GM18499 (cell line): ENCODE measurements at regions not wholly inside any gene's neighbourhood (a gene's known extent, or its start where the extent isn't known, plus 50 kb on each side); places are given as distances from the start of the nearest gene placed in this dataset.
"Not testable (repeated sequence)": the region's sequence is repeated elsewhere in the genome, so short reads cannot be mapped to it uniquely, and the experiment has no call there.

ENCODE experiments used
- ATAC-seq: cut with Tn5 transposase; IDR thresholded peaks from one replicate; pipeline ENCODE4 v1.9.1; 2021; ENCODE audit warnings: moderate number of reproducible peaks; ENCODE audit not compliant: insufficient read depth, unreplicated experiment

DNA sequence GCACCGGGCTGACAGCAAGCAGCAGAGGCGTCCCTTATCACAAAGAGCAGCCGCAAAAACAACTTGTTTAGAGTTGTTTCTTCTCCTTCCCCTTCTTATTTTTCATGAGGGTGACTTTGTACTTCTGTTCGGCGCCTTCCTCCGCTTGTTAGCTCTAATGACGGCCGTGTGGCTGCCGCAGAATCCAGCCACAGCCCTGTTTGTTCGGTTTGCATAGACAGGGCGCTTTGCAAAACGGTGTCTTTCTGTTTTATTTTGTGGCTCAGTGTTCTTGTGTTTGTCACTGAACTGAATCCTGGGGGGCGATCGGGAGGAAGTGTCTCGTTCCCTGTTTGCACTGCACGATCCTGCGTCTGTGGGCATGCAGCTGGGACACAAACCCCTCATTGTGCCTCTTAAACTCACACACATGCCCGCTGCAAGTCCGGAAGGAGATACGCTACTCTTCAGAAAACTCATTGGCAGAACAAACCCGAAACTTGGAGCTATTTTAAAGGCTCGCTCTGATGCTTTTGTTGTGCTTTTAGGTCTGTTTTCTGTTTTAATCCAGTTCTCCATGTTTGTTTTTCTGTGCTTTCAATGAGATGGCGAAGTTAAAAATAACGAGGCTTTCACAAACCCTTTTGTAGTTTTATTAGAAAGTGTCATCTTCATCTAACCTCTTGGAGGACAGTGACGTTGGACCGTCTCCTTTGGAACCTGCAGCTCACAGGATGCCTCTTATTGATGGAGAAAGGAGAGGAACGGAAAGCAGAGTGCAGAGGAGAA is 213.9 kb downstream of the IRX2 start:
- no peak for ATAC-seq

GRCh38 chr5:2536632-2537377 is 214.7 kb downstream of the IRX2 start:
- ATAC-seq, result no peak

DNA sequence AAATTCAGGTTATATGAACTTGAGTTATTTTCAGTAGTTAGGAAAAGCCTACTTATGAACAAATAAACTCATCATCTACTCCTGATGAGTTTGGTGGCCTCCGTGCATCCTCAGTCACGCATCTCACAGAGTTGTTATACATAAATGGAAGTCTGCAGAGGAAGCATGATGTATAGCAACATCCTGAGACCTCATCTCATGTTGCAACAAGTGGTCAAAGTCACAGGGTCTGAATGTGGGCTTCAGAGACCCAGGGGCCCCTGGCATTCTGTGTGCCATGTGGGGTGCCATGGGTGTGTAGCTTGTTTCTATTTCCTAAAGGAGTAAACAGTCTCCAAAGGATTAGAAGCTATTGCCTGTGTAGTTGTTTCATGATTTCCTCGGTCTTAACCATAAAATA is 216.5 kb downstream of the IRX2 start:
- ATAC-seq, result no peak

DNA sequence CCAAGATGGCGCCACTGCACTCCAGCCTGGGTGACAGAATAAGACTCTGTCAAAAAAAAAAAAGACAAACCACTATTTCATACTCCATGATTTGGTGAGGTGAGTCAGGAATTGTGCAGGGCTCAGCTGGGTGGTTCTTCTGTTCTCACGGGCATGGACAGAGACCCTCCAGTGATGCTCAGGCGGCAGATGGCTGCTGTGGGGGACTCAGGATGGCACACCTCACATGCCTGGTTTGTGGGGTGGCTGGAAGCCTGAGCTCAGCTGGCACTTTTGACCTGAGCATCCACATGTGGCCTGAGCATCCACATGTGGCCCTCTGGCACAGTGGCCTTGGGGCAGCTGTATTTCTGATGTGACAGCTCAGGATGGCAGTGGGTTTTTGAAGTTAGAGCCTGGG is 217.2 kb downstream of the IRX2 start:
- ATAC-seq, result no peak

DNA sequence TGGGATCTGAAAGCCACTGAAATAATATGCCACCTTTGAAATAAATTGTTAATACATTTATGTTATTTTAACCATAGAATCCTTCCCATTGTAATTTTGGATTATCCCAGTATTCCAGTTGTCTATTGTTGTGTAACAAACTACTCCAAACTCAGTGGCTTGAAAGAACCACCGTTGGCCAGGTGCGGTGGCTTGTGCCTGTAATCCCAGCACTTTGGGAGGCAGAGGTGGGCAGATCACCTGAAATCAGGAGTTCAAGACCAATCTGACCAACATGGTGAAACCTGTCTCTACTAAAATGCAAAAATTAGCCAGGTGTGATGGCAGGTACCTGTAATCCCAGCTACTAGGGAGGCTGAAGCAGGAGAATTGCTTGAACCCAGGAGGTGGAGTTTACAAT is 217.6 kb downstream of the IRX2 start:
- ATAC-seq, result not testable (repeated sequence)

DNA sequence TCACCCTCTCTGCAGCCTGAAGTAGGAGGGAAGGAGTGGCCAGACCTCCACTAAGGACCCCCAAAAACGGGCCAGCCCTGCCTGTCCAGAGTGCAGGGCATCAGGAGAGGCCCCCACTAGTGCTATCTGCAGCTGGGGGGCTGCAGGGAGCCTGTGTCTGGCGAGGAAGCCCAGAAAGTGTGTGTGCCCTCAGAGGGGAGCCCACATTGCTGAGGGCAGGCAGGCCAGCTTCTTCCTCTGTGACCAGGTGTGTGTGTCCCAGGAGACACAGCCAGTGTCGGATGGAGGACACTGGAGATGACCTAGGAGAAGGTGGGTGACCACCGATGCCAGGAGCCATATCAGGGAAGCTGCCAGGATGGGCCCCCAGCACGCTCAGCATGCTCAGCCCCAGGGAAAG is 218.7 kb downstream of the IRX2 start:
- ATAC-seq, result no peak

DNA sequence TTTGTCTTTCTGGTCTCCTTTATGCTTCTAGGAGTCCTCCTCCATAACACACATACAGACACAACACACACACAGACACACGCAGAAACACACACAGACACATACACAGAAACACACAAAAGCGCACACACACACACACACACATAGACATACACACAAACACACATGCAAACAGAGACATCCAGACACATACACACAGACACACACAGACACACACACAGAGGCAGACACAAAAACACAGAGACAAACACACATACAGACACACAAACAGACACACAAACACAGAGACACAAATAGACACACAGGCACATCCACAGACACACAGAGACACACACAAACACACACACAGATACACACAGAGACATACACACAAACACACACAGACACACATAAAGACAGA is 220.2 kb downstream of the IRX2 start:
- no peak for ATAC-seq

- ATAC-seq, result no peak
Observed at GRCh38 chr5:2530609-2531008, 220.9 kb downstream of the IRX2 start.

DNA sequence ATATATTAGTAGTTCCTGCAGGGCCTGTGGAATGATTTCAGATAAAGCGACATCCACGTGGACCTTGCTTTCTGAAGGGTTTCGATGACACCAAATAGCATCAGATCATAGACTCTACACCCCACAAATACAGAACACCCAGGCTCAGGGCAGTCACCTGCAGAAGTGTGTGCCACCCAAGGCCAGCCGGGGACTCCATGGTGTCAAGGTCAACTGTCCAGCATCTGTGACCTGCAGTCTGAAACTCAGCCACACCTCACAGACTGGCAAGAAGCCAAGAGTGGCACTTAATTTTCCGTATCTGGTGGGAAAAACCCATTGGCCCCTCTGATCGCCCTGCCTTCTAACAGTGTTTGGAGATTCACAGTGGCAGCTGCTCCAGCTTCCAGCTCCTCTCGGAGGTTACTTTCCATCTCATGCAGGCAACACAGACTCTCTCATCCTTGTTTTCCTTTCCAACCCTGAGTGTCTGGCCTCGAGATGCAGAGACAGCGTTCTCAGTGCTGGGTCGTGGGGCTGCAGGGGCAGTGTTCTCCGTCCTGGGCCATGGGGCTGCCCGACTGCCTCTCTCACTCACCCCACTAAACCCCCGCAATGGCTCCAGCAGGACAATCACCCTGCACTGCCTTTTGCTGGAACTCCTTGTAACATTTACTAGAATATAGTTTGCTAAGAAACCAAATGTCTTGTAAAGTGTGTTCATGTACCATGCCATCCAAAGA is 221.9 kb downstream of the IRX2 start:
- ATAC-seq, result no peak

- ATAC-seq, result no peak
Observed at GRCh38 chr5:2525351-2525750, 226.1 kb downstream of the IRX2 start.

- ATAC-seq, result no peak
Observed at GRCh38 chr5:2524620-2525019, 226.9 kb downstream of the IRX2 start.

- no peak for ATAC-seq
Observed at GRCh38 chr5:2523180-2523579, 228.3 kb downstream of the IRX2 start.

DNA sequence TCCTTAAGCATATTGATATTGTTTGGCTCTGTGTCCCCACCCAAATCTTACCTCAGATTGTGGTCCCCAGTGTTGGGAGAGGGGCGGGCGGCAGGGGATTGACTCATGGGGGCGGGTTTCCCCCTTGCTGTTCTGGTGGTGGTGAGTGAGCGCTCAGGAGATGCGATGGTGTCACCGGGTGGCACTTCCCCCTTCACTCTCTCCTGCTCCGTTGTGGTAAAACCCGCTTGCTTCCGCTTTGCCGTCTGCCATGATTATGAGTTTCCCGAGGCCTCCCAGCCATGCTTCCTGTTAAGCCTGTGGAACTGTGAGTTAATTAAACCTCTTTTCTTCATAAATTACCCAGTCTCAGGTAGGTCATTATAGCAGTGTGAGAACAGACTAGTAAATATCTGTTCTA is 229.1 kb downstream of the IRX2 start:
- no peak for ATAC-seq

DNA sequence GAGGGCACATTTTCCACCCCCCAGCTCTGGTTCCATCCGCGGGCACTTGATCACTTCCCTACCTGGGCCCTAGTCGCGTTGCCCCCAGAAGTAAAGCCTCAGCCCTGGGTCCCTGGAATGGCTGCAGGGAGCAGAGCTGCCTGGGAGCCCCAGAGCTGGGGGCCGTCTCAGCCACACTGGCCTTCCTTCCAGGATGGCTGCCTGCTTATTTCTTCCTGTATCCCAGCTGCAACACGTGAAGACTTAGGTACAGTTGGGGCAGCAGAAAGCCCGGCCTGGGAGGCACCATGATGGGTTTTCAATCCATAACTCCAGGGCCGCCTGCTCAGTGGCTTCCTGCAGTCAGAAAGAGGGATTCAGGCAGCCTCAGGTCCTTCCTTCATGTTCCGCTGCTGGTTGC is 232.3 kb downstream of the IRX2 start:
- no peak for ATAC-seq

DNA sequence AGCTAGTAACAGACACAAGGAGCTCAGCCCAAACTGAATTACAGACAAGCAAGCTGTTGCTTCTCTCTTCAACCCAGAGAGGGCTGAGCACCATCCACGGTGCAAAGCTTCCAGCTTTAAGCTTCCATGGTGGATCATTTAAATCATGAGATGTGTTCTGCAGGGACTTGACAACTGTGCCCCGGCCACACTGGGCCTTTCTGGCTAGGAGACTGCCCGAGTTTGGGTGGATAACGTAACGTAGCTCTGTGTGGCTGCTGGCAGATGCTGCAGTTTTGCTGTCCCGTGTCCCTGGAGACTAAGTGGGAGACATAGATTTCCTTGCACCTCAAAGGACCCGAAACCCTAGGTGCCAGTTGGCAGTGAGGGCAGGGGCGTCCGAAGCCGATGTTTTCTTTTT is 234.0 kb downstream of the IRX2 start:
- no peak for ATAC-seq

DNA sequence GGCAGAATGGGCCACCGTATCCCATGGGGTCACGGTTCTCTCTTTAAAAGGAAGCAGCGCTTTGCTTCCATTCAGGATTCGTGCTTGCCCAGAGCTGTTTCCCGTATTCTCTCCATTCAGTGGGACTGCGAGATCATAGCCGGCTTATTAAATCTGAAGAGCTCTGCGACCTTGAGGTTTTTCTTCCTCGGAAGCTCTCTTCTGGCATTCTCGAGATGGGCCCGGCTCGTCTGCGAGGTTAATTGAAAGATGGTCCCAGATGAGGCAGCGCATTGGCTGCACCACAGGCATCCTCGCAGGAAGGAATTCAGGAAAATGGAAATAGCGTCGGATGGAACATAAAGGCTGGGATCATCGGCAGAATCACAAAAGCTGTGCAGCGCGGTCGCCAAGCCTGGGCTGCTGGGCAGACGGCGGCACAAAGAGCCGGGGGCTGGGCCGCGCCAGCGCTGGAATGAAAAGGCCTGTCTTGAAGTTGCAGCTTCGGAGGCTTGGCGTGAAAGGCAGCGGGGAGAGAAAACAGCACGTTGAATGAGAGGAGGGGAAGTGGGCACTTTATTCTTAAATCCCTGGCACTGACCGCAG is 236.2 kb downstream of the IRX2 start:
- ATAC-seq, result no peak

DNA sequence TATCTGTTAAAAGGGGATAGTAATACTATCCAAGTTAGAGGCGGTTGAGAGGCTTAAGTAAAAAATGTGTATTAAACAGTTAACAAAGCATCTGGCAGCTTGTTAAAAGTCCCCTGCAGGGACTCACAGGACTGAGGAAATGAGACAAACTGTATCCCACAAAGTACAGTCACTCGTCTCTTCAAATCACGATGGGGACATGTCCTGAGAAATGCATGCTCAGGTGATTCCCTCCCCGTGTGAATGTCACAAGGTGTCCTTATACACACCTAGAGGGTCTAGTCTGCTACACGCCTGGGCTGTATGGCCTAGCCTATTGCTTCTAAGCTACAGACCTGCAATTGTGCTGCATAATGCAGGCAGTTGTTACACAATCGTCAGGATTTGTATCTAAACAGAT is 237.0 kb downstream of the IRX2 start:
- no peak for ATAC-seq

DNA sequence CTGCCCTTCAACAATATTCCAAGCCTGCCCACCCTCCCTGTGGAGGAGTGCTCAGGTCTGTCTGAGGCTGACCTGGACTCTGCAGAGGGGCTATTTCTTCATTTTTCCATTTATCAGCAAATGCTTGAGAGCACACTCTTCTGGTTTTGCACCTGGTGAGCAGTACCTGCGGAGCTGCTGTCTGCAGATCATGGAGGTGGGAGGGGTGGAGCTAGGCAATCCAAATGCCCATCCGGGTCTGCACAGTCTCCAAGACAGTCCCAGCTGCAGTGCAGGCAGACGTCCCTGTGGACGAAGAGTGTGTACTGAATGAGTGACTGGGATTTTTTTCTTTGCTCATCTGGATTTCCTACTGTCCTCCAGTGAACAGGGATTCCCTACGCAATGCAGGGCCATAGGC is 239.8 kb downstream of the IRX2 start:
- ATAC-seq, result no peak

DNA sequence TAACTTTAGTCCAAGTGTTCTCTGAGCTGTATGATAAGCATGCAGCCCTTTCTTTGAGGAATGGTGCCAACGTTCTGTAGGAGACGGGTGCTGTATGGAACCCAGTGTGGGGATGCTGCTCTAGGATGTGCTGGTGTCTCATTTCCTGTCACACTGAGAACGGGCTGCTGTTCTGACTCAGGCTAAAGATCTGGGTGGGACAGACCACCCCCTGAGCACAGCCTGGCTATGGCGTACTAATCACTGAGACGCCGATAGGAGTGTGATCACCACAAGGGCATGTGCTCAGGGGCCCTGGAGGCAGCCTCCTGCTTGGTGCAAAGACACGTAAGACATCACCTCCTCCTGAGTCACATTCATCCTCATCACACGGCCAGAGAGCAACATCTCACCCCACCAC is 240.4 kb downstream of the IRX2 start:
- ATAC-seq, result no peak

GRCh38 chr5:2509527-2509926 is 241.9 kb downstream of the IRX2 start:
- no peak for ATAC-seq

GRCh38 chr5:2508514-2508913 is 243.0 kb downstream of the IRX2 start:
- ATAC-seq, result no peak
